GM18505 (cell line): ENCODE measurements at regions not wholly inside any gene's neighbourhood (a gene's known extent, or its start where the extent isn't known, plus 50 kb on each side); places are given as distances from the start of the nearest gene placed in this dataset.
"Not testable (repeated sequence)": the region's sequence is repeated elsewhere in the genome, so short reads cannot be mapped to it uniquely, and the experiment has no call there.

Source experiments
- ATAC-seq: cut with Tn5 transposase; IDR thresholded peaks from one replicate; pipeline ENCODE4 v1.9.1; 2021; ENCODE audit not compliant: unreplicated experiment
- POLR2A ChIP-seq: IDR thresholded peaks from 4 replicates; pipeline ENCODE4 v1.6.1; 2011; ENCODE audit warnings: borderline replicate concordance; ENCODE audit not compliant: insufficient read depth, insufficient read length; ENCODE audit errors: extremely low read depth

- no peak for ATAC-seq
- TF ChIP-seq POLR2A = no peak
Observed at GRCh38 chr12:24517000-24517399, 431.9 kb downstream of the BCAT1 start.

- ATAC-seq = no peak
Observed at GRCh38 chr12:24510581-24511125, 438.2 kb downstream of the BCAT1 start.

GRCh38 chr12:24507827-24508226 lies 441.1 kb downstream of the BCAT1 start:
- no peak for TF ChIP-seq POLR2A
- ATAC-seq = no peak

More at GRCh38 chr12:24510581-24511125, 438.2 kb downstream of the BCAT1 start:
- TF ChIP-seq POLR2A = no peak

GRCh38 chr12:24505366-24506015 lies 443.4 kb downstream of the BCAT1 start:
- ATAC-seq = no peak
- no peak for TF ChIP-seq POLR2A

GRCh38 chr12:24503477-24503876 lies 445.4 kb downstream of the BCAT1 start:
- ATAC-seq = not testable (repeated sequence)

GRCh38 chr12:24500831-24501230 lies 448.1 kb downstream of the BCAT1 start:
- ATAC-seq = no peak
- TF ChIP-seq POLR2A = no peak

- ATAC-seq = no peak
- TF ChIP-seq POLR2A = no peak
Observed at GRCh38 chr12:24500421-24500820, 448.5 kb downstream of the BCAT1 start.

- no peak for TF ChIP-seq POLR2A
- ATAC-seq = no peak
Observed at GRCh38 chr12:24499151-24500146, 449.5 kb downstream of the BCAT1 start.

- no peak for TF ChIP-seq POLR2A
- ATAC-seq = no peak
Observed at GRCh38 chr12:24496755-24497154, 452.1 kb downstream of the BCAT1 start.

GRCh38 chr12:24494401-24494800 lies 454.5 kb downstream of the BCAT1 start:
- TF ChIP-seq POLR2A = no peak

GRCh38 chr12:24491968-24492367 lies 456.9 kb downstream of the BCAT1 start:
- ATAC-seq = no peak

More at GRCh38 chr12:24494401-24494800, 454.5 kb downstream of the BCAT1 start:
- no peak for ATAC-seq

GRCh38 chr12:24489939-24490338 lies 459.0 kb downstream of the BCAT1 start:
- ATAC-seq = no peak
- TF ChIP-seq POLR2A = no peak

More at GRCh38 chr12:24491968-24492367, 456.9 kb downstream of the BCAT1 start:
- no peak for TF ChIP-seq POLR2A

GRCh38 chr12:24488906-24489619 lies 459.8 kb downstream of the BCAT1 start:
- no peak for TF ChIP-seq POLR2A
- ATAC-seq = no peak
